ENCODE measurements at regions not wholly inside any gene's neighbourhood (a gene's known extent, or its start where the extent isn't known, plus 50 kb on each side); places are given as distances from the start of the nearest gene placed in this dataset.

DNA sequence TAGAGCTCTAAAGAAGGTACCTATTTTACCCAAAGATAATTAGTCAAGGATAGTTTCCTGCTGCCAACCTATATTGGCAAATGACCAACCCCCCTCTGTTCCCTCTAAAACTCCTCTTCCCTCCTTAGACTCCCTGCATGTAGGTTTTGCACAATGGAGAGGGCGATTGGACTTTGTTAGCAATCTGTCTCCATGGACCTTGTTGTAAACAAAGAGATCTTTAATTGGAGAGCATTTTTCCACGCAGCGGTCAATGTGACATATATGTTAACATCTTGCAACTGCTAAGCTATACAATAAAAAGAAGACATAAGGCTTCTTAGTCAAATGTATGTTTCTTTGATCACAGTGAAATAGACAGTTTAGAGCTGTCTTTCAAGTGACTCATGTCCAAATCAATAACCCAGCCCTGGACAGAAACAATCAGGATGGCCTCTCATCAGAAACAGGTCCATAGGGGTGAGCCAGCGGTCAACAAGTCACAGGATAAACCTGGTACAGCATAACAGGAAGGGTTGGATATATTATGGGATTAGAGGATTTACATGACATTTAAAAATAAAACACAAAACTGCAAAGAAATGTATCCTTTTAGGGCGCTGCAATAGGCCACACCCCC, 69.7 kb upstream of the UBL3 start:
- Histone ChIP-seq H3K4me3 (no peak overlapping the region), H3K9me3 (no peaks in the 10 kb centered on the region), H3K4me1 (peaks cover 48% of the 10 kb centered on the region), H3K27ac (peak overlapping the region in 1 of 2 experiments; percentile 33; a peak in 1 of 6 replicates), H3K4me2 (no peak overlapping the region)
- ChIA-PET CTCF (interaction anchor here (1.2 to 3.4 kb wide), 4 partner anchors 17 to 194 kb away, joined by 3 to 10 read pairs (median 4); partner anchors contain the start of gene UBL3), POLR2A (no interaction called here)
- DNase-seq (ENCODE audit: low read depth in 1 of 2, low spot score in 1 of 2): no peak
- 93% methylated on average over 5 of the region's 5 CpGs for WGBS (ENCODE audit: missing lambda C conversion rate)
- TF ChIP-seq CEBPB (IDR thresholded peaks at IDR 0.05) (no peak), JUN (IDR thresholded peaks at IDR 0.05) (no peak), CBX8 (IDR thresholded peaks at IDR 0.05) (no peak), EP300 (IDR thresholded peaks at IDR 0.05) (no peak), CHD4 (IDR thresholded peaks at IDR 0.05; ENCODE audit: borderline replicate concordance) (no peak), ZC3H11A (IDR thresholded peaks at IDR 0.05) (no peak)
- no peak for FAIRE-seq
- no peak for ATAC-seq

DNA sequence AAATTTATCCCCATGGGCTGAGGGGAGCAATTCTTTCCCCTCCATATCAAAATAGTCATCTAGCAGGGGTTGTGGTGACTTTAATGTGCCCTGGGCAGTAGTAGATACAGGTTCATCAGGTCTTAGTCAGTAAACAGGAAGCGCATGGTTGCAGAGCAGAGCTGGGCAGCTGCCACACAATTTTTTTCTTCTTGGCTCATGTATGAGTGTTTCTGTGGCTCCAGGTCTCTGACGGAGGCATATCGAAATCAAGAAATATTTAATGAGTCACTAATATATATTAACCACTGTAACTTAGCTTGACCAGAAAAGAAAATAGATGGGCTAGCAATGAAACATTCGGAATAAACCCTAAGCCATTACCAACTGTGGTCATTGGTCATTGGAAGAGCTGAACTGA, 68.4 kb upstream of the UBL3 start:
- FAIRE-seq (no peak), ATAC-seq (no peak), DNase-seq (ENCODE audit: low read depth in 1 of 2, low spot score in 1 of 2) (no peak)
- no peak overlapping the region for H3K4me2 ChIP-seq
- H3K4me1 ChIP-seq: peaks cover 38% of the 10 kb centered on the region
- H3K27ac ChIP-seq: peak overlapping the region in 1 of 2 experiments; percentile 56; a peak in 1 of 6 replicates
- ChIA-PET CTCF (interaction anchor here (3.4 kb wide), 1 partner anchor 69 kb away, joined by 10 read pairs; the partner anchor contains the start of gene UBL3), POLR2A (no interaction called here)
- H3K9me3 ChIP-seq: no peaks in the 10 kb centered on the region
- TF ChIP-seq NR3C1 (IDR thresholded peaks at IDR 0.05) (no peak), CHD2 (IDR thresholded peaks at IDR 0.05; ENCODE audit: low read length, partially characterized antibody) (no peak), KDM1A (IDR thresholded peaks at IDR 0.05; ENCODE audit: low read depth) (no peak), RAD21 (conservative IDR thresholded peaks at IDR 0.05 in 1 of 2, IDR thresholded peaks at IDR 0.05 in 1 of 2) (no peak), HOXB13 (CRISPR knock-in tag; IDR thresholded peaks at IDR 0.05; ENCODE audit: low read depth) (no peak), MAFK (IDR thresholded peaks at IDR 0.05; ENCODE audit: partially characterized antibody) (no peak), HDAC2 (IDR thresholded peaks at IDR 0.05) (no peak), CHD4 (IDR thresholded peaks at IDR 0.05; ENCODE audit: borderline replicate concordance) (no peak), EP300 (IDR thresholded peaks at IDR 0.05) (no peak), CEBPB (IDR thresholded peaks at IDR 0.05) (no peak)
- TF ChIP-seq, protein P1, sequence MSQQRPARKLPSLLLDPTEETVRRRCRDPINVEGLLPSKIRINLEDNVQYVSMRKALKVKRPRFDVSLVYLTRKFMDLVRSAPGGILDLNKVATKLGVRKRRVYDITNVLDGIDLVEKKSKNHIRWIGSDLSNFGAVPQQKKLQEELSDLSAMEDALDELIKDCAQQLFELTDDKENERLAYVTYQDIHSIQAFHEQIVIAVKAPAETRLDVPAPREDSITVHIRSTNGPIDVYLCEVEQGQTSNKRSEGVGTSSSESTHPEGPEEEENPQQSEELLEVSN (IDR thresholded peaks at IDR 0.05; ENCODE audit: borderline replicate concordance, low read depth): no peak
- WGBS (ENCODE audit: missing lambda C conversion rate): 50% methylated on average over 4 of the region's 4 CpGs
- no peak overlapping the region for H3K4me3 ChIP-seq

DNA sequence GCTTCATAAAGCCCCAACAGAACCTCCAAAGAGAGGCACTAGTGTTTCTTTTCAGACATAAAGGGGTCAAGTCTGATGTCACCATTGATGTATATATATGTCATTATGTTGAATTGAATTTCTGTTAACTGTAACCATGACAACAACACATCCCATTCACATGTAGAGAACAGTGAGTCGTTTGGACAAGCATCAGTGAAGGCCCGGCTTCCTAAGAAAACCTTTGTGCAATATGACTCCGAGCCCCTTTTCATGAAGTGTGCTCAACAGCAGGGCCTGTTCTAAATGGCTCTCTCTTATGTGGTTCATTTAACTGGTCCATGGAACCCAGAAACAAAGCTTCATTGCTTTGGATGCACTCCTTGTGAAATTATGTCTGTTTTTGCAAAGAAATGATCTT, 67.2 kb upstream of the UBL3 start:
- Histone ChIP-seq H3K4me3 (no peak overlapping the region), H3K4me2 (no peak overlapping the region), H3K4me1 (peaks cover 28% of the 10 kb centered on the region), H3K27ac (no peak overlapping the region), H3K9me3 (no peaks in the 10 kb centered on the region)
- TF ChIP-seq MAFK (IDR thresholded peaks at IDR 0.05; ENCODE audit: partially characterized antibody) (no peak), SMC3 (IDR thresholded peaks at IDR 0.05) (no peak), NFE2L2 (conservative IDR thresholded peaks at IDR 0.05; ENCODE audit: low read length) (no peak), HOXB5 (CRISPR knock-in tag; IDR thresholded peaks at IDR 0.05) (no peak), RARB (CRISPR knock-in tag; IDR thresholded peaks at IDR 0.05) (no peak), ZNF302 (CRISPR knock-in tag; IDR thresholded peaks at IDR 0.05) (no peak), RNF2 (IDR thresholded peaks at IDR 0.05; ENCODE audit: borderline replicate concordance, low read depth) (no peak), POLR2AphosphoS2 (conservative IDR thresholded peaks at IDR 0.05; ENCODE audit: low read length) (no peak), RCOR1 (IDR thresholded peaks at IDR 0.05; ENCODE audit: low read depth, low read length) (no peak), CHD2 (IDR thresholded peaks at IDR 0.05; ENCODE audit: low read length, partially characterized antibody) (no peak), FOSL2 (IDR thresholded peaks at IDR 0.05) (no peak), FOSL2 (CRISPR knock-in tag; IDR thresholded peaks at IDR 0.05) (no peak), TP53 (CRISPR knock-in tag; IDR thresholded peaks at IDR 0.05) (no peak)
- TF ChIP-seq, protein P2, sequence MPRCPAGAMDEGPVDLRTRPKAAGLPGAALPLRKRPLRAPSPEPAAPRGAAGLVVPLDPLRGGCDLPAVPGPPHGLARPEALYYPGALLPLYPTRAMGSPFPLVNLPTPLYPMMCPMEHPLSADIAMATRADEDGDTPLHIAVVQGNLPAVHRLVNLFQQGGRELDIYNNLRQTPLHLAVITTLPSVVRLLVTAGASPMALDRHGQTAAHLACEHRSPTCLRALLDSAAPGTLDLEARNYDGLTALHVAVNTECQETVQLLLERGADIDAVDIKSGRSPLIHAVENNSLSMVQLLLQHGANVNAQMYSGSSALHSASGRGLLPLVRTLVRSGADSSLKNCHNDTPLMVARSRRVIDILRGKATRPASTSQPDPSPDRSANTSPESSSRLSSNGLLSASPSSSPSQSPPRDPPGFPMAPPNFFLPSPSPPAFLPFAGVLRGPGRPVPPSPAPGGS (IDR thresholded peaks at IDR 0.05): no peak
- TF ChIP-seq, protein P3, sequence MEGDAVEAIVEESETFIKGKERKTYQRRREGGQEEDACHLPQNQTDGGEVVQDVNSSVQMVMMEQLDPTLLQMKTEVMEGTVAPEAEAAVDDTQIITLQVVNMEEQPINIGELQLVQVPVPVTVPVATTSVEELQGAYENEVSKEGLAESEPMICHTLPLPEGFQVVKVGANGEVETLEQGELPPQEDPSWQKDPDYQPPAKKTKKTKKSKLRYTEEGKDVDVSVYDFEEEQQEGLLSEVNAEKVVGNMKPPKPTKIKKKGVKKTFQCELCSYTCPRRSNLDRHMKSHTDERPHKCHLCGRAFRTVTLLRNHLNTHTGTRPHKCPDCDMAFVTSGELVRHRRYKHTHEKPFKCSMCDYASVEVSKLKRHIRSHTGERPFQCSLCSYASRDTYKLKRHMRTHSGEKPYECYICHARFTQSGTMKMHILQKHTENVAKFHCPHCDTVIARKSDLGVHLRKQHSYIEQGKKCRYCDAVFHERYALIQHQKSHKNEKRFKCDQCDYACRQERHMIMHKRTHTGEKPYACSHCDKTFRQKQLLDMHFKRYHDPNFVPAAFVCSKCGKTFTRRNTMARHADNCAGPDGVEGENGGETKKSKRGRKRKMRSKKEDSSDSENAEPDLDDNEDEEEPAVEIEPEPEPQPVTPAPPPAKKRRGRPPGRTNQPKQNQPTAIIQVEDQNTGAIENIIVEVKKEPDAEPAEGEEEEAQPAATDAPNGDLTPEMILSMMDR (IDR thresholded peaks at IDR 0.05): no peak
- ChIA-PET CTCF (interaction anchor here (0.9 kb wide), 1 partner anchor 196 kb away, joined by 3 read pairs; no protein-coding TSS in a partner anchor), POLR2A (no interaction called here)
- no peak for DNase-seq (ENCODE audit: low read depth in 1 of 2, low spot score in 1 of 2)
- WGBS (ENCODE audit: missing lambda C conversion rate): 69% methylated on average over 3 of the region's 3 CpGs
- FAIRE-seq: no peak
- ATAC-seq: no peak

All from A549 (cell line).